PC-3 (cell line): ENCODE measurements at regions not wholly inside any gene's neighbourhood (a gene's known extent, or its start where the extent isn't known, plus 50 kb on each side); places are given as distances from the start of the nearest gene placed in this dataset.
"Not testable (repeated sequence)": the region's sequence is repeated elsewhere in the genome, so short reads cannot be mapped to it uniquely, and the experiment has no call there.

ENCODE experiments used
- EZH2 ChIP-seq: fragments of 300-600 bp; sonication (generic); IDR thresholded peaks from one replicate; pipeline ENCODE4 v1.6.1; 2017; ENCODE audit warnings: antibody characterized with exemption, mild to moderate bottlenecking, low read length; ENCODE audit not compliant: unreplicated experiment
- EZH2phosphoT487 ChIP-seq: fragments of 300-600 bp; sonication (generic); IDR thresholded peaks from 2 replicates; pipeline ENCODE4 v1.6.1; 2018; ENCODE audit warnings: mild to moderate bottlenecking, antibody characterized with exemption, low read length, borderline replicate concordance
- TF ChIP-seq, protein P1 (sequence below): fragments of 300-600 bp; sonication (generic); conservative IDR thresholded peaks from 2 replicates; pipeline ENCODE4 v1.5.1; 2017; ENCODE audit warnings: antibody characterized with exemption, low read depth, mild to moderate bottlenecking, low read length

GRCh38 chr3:75440986-75441385 is 223.1 kb upstream of the FRG2C start:
- TF ChIP-seq EZH2phosphoT487, EZH2: not testable (repeated sequence)
- TF ChIP-seq, protein P1, sequence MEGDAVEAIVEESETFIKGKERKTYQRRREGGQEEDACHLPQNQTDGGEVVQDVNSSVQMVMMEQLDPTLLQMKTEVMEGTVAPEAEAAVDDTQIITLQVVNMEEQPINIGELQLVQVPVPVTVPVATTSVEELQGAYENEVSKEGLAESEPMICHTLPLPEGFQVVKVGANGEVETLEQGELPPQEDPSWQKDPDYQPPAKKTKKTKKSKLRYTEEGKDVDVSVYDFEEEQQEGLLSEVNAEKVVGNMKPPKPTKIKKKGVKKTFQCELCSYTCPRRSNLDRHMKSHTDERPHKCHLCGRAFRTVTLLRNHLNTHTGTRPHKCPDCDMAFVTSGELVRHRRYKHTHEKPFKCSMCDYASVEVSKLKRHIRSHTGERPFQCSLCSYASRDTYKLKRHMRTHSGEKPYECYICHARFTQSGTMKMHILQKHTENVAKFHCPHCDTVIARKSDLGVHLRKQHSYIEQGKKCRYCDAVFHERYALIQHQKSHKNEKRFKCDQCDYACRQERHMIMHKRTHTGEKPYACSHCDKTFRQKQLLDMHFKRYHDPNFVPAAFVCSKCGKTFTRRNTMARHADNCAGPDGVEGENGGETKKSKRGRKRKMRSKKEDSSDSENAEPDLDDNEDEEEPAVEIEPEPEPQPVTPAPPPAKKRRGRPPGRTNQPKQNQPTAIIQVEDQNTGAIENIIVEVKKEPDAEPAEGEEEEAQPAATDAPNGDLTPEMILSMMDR, result not testable (repeated sequence)
